Hepatocyte (in vitro differentiated cells): ENCODE measurements at regions not wholly inside any gene's neighbourhood (a gene's known extent, or its start where the extent isn't known, plus 50 kb on each side); places are given as distances from the start of the nearest gene placed in this dataset.
A peak's percentile ranks its signal among the peaks of the same experiment; 100 is the strongest.
"Not testable (repeated sequence)": the region's sequence is repeated elsewhere in the genome, so short reads cannot be mapped to it uniquely, and the experiment has no call there.

Experiments used
- DNase-seq: peaks from one replicate; pipeline ENCODE4 v3.0.0-alpha.2; 2016; ENCODE audit warnings: low spot score
- H2AFZ ChIP-seq: fragments of 200-600 bp; sonication (generic); 2 replicates; pipeline ENCODE4 v1.6.0; 2016; ENCODE audit warnings: antibody characterized with exemption, mild to moderate bottlenecking
- H3K27ac ChIP-seq: fragments of 200-600 bp; sonication (generic); 2 replicates; pipeline ENCODE4 v1.5.1; 2016; ENCODE audit warnings: mild to moderate bottlenecking
- H3K27me3 ChIP-seq: fragments of 200-600 bp; sonication (generic); 2 replicates; pipeline ENCODE4 v1.6.1; 2016
- H3K36me3 ChIP-seq: fragments of 200-600 bp; sonication (generic); replicated peaks from 2 replicates; pipeline ENCODE4 v1.5.1; 2016; ENCODE audit warnings: low read depth; ENCODE audit not compliant: insufficient read depth
- H3K4me1 ChIP-seq: fragments of 200-600 bp; sonication (generic); 2 replicates; pipeline ENCODE4 v1.5.1; 2016; ENCODE audit warnings: mild to moderate bottlenecking, moderate library complexity; ENCODE audit not compliant: insufficient read depth
- H3K4me2 ChIP-seq: fragments of 200-600 bp; sonication (generic); 2 replicates; pipeline ENCODE4 v1.6.0; 2016
- H3K4me3 ChIP-seq: fragments of 200-600 bp; sonication (generic); 2 replicates; pipeline ENCODE4 v1.5.1; 2016; ENCODE audit warnings: mild to moderate bottlenecking
- H3K79me2 ChIP-seq: fragments of 200-600 bp; sonication (generic); 2 replicates; pipeline ENCODE4 v1.6.0; 2017; ENCODE audit warnings: mild to moderate bottlenecking
- H3K9me2 ChIP-seq: fragments of 200-600 bp; sonication (generic); replicated peaks from 2 replicates; pipeline ENCODE4 v1.6.0; 2017; ENCODE audit warnings: mild to moderate bottlenecking; ENCODE audit not compliant: insufficient read depth
- H3K9me3 ChIP-seq: fragments of 200-600 bp; sonication (generic); 2 replicates; pipeline ENCODE4 v1.5.1; 2016; ENCODE audit warnings: low read depth, mild to moderate bottlenecking
- H4K20me1 ChIP-seq: fragments of 200-600 bp; sonication (generic); 2 replicates; pipeline ENCODE4 v1.6.0; 2016; ENCODE audit warnings: mild to moderate bottlenecking; ENCODE audit not compliant: insufficient read depth, poor library complexity, severe bottlenecking
- CTCF ChIP-seq: fragments of 200-600 bp; sonication (generic); IDR thresholded peaks from 2 replicates; pipeline ENCODE4 v1.5.1; 2016; ENCODE audit warnings: antibody characterized with exemption, mild to moderate bottlenecking; ENCODE audit not compliant: poor library complexity
- EZH2 ChIP-seq: fragments of 200-600 bp; sonication (generic); IDR thresholded peaks from 2 replicates; pipeline ENCODE4 v1.6.1; 2016; ENCODE audit warnings: antibody characterized with exemption, mild to moderate bottlenecking, borderline replicate concordance
- EZH2phosphoT487 ChIP-seq: fragments of 200-600 bp; sonication (generic); IDR thresholded peaks from one replicate; pipeline ENCODE4 v1.6.1; 2018; ENCODE audit warnings: antibody characterized with exemption, mild to moderate bottlenecking, low read depth, moderate library complexity; ENCODE audit not compliant: unreplicated experiment, severe bottlenecking
- WGBS: methylation state at CpG from one replicate; pipeline ENCODE4 v1.1.6; 2016; ENCODE audit warnings: low lambda C conversion rate; ENCODE audit errors: missing lambda C conversion rate; 5-methylcytosine and 5-hydroxymethylcytosine counted together

- Histone ChIP-seq H3K27me3 (no peaks in the 10 kb centered on the region), H4K20me1 (no peaks in the 10 kb centered on the region), H3K4me3 (no peak overlapping the region), H3K4me2 (peak overlapping the region; percentile 56), H3K9me2 (no peaks in the 10 kb centered on the region), H3K4me1 (no peaks in the 10 kb centered on the region), H3K36me3 (no peaks in the 10 kb centered on the region), H2AFZ (peak overlapping the region; percentile 6), H3K79me2 (no peaks in the 10 kb centered on the region), H3K27ac (peak overlapping the region; percentile 2), H3K9me3 (no peaks in the 10 kb centered on the region)
- 69% methylated on average over 3 of the region's 3 CpGs for WGBS
- DNase-seq: no peak
- TF ChIP-seq EZH2phosphoT487 (no peak), CTCF (no peak), EZH2 (no peak)
Observed at GRCh38 chr4:86508436-86508835, 85.7 kb upstream of the PTPN13 start.

GRCh38 chr4:86511590-86511989 lies 82.5 kb upstream of the PTPN13 start:
- TF ChIP-seq EZH2phosphoT487 (no peak), EZH2 (no peak), CTCF (no peak)
- 14% methylated on average over 1 of the region's 2 CpGs for WGBS
- no peak overlapping the region for H2AFZ ChIP-seq
- H3K27ac ChIP-seq: no peak overlapping the region
- no peaks in the 10 kb centered on the region for H3K9me2 ChIP-seq
- H3K36me3 ChIP-seq: no peaks in the 10 kb centered on the region
- H3K9me3 ChIP-seq: no peaks in the 10 kb centered on the region
- no peaks in the 10 kb centered on the region for H3K4me1 ChIP-seq
- no peak overlapping the region for H3K4me2 ChIP-seq
- DNase-seq: no peak
- H3K79me2 ChIP-seq: no peaks in the 10 kb centered on the region
- H3K27me3 ChIP-seq: no peaks in the 10 kb centered on the region
- no peaks in the 10 kb centered on the region for H4K20me1 ChIP-seq
- H3K4me3 ChIP-seq: no peak overlapping the region

- Histone ChIP-seq H3K4me1 (no peaks in the 10 kb centered on the region), H3K36me3 (no peaks in the 10 kb centered on the region), H3K4me2 (no peak overlapping the region), H2AFZ (no peak overlapping the region), H4K20me1 (no peaks in the 10 kb centered on the region), H3K9me2 (no peaks in the 10 kb centered on the region), H3K27me3 (no peaks in the 10 kb centered on the region), H3K4me3 (no peak overlapping the region), H3K79me2 (no peaks in the 10 kb centered on the region), H3K27ac (no peak overlapping the region), H3K9me3 (no peaks in the 10 kb centered on the region)
- TF ChIP-seq EZH2 (no peak), CTCF (no peak), EZH2phosphoT487 (no peak)
- no peak for DNase-seq
Observed at GRCh38 chr4:86512631-86513030, 81.5 kb upstream of the PTPN13 start.

GRCh38 chr4:86515963-86516362 lies 78.2 kb upstream of the PTPN13 start:
- not testable (repeated sequence) for H3K4me1 ChIP-seq, H3K9me2 ChIP-seq, H3K79me2 ChIP-seq, H2AFZ ChIP-seq, H4K20me1 ChIP-seq, H3K36me3 ChIP-seq, H3K4me2 ChIP-seq, DNase-seq, H3K27me3 ChIP-seq, H3K4me3 ChIP-seq, H3K9me3 ChIP-seq, H3K27ac ChIP-seq
- 86% methylated on average over 1 of the region's 1 CpG for WGBS
